Left ventricle myocardium superior (tissue), 1 donor: ENCODE measurements at regions not wholly inside any gene's neighbourhood (a gene's known extent, or its start where the extent isn't known, plus 50 kb on each side); places are given as distances from the start of the nearest gene placed in this dataset.

ENCODE experiments used
- ATAC-seq: fragments of 200-7000 bp; cut with Tn5 transposase; one replicate; pipeline ENCODE4 v1.9.1; 2020; ENCODE audit warnings: mild to moderate bottlenecking, moderate library complexity
- DNase-seq: peaks from one replicate; pipeline ENCODE4 v3.0.0-alpha.2; 2020
- intact Hi-C: fragments of 100-400 bp; cut with micrococcal nuclease; formaldehyde crosslinking; loops from one replicate; pipeline ENCODE4 v1.11.0; 2022
- donor health status: DM: no; HTN: yes; CAD: no; lungs with severe emphysema.

GRCh38 chr5:165258197-165258771 lies 1752.9 kb downstream of the MAT2B start:
- ATAC-seq (no peak), DNase-seq (no peak)
- intact Hi-C loops: no loop called here

DNA sequence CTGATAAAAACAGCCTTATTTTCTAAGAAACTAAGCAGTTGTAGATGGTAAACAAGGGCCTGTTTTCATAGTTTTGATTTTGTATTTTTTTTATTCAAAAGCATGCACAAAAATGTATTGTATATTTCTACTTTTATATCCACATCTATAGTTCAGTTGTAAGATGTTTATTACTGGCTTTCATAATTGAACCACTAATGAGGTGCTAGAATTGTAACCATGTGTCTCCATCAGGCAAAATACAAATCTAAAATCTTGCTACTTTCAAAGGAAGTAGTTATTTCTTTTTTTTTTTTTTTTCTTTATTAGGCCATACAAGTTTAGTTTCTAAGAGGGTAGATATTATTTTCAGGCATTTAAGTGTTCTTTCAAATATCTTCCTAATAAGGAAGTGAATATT lies 1755.0 kb downstream of the MAT2B start:
- no peak for DNase-seq
- ATAC-seq: no peak
- intact Hi-C loops: no loop called here

GRCh38 chr5:165263536-165263935 lies 1758.1 kb downstream of the MAT2B start:
- DNase-seq (no peak), ATAC-seq (no peak)
- intact Hi-C loops: no loop called here

GRCh38 chr5:165266939-165267338 lies 1761.5 kb downstream of the MAT2B start:
- intact Hi-C loops: no loop called here
- DNase-seq (no peak), ATAC-seq (no peak)

DNA sequence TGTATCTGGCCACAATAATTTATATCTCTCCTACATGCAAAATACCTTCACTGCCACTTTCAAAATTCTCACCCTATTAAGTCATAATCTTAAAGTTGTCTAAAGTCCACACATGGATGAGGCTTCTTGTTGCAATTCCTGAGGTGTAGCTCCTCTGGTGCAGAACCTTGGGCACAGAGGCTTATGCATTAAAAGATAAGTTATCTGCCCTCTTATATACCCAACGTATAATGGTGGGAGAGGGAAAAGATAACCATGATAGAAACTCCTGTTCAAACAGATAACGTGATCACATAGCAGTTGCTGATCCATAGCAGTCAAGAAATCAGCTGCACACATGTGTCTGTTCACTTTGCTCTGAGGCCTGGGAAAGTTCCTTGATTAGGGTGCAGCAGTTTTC lies 1767.0 kb downstream of the MAT2B start:
- DNase-seq (no peak), ATAC-seq (no peak)
- intact Hi-C loops: no loop called here

- ATAC-seq (no peak), DNase-seq (no peak)
- intact Hi-C loops: no loop called here
Observed at GRCh38 chr5:165277661-165278060, 1772.2 kb downstream of the MAT2B start.

- no peak for ATAC-seq
- intact Hi-C loops: no loop called here
- DNase-seq: no peak
Observed at GRCh38 chr5:165282491-165282890, 1777.1 kb downstream of the MAT2B start.

- intact Hi-C loops: no loop called here
- ATAC-seq: no peak
- DNase-seq: no peak
Observed at GRCh38 chr5:165286692-165287091, 1781.3 kb downstream of the MAT2B start.

DNA sequence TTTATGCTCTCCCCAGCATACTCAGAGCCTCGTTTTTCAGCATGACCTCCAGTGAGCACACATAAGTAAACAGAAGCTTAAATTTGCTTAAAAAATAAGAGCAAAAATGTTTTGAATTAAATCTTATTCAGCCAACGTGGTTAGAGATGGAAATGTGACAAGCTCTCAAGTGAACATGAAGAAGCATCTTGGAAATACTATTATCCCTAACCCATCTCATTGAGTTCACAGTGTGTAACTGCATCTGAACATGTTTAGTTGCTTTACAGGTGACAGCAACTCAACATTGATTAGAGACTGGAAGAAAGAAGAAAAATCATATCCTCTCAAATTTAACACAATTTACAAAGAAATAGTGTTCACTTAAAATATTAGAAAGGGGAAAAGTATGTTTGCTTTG lies 1785.1 kb downstream of the MAT2B start:
- ATAC-seq: no peak
- intact Hi-C loops: no loop called here
- no peak for DNase-seq

- intact Hi-C loops: no loop called here
- no peak for DNase-seq
- no peak for ATAC-seq
Observed at GRCh38 chr5:165296401-165297130, 1791.1 kb downstream of the MAT2B start.

DNA sequence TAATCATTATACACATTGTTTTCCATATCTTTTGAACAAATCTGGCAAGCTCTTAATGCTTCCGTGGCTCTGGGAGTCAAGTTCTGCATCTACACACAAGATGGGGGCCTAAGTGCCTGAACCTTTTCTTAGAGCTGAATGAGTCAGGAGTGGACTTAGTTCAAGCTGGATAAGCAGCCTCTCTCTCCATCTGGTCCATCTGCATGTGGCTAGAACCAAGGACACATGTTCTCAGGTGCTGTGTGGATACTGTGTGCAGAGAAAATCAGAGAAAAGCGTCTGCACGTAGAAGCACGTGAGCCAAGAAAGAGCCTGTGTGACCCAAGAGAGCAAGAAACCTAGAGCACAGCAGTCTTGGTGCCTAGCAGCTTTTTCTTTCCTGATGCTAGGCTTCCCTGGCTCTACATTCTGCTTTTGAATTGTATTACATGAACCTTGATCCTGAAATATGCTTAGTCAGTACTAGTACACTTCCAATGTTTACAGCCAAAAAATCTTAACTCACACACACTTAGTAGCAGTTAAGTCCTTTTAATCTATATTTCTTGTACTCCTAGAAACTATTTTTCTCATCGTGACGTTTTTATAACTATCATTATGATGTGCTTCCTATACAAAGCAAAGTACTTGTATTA lies 1798.9 kb downstream of the MAT2B start:
- no peak for DNase-seq
- ATAC-seq: no peak
- intact Hi-C loops: no loop called here

GRCh38 chr5:165305596-165305995 lies 1800.2 kb downstream of the MAT2B start:
- no peak for ATAC-seq
- intact Hi-C loops: no loop called here

GRCh38 chr5:165309446-165309845 lies 1804.0 kb downstream of the MAT2B start:
- ATAC-seq: no peak
- no peak for DNase-seq
- intact Hi-C loops: no loop called here

More at GRCh38 chr5:165305596-165305995, 1800.2 kb downstream of the MAT2B start:
- DNase-seq: no peak

DNA sequence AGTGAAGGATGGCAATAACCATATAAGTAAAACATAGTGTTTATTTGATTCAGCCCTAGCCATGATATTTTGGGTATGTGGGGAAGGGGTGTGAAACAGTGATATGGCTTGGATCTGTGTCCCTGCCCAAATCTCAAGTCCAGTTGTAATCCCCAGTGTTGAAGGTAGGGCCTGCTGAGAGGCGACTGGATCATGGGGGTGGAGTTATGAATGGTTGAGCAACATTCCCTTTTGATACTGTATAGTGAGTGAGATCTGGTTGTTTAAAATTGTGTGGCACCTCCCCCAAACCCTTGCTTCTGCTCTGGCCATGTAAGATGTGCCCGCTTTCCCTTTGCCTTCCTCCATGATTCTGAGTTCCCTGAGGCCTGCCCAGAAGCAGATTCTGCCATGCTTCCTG lies 1804.6 kb downstream of the MAT2B start:
- ATAC-seq: no peak
- intact Hi-C loops: no loop called here
- DNase-seq: no peak

DNA sequence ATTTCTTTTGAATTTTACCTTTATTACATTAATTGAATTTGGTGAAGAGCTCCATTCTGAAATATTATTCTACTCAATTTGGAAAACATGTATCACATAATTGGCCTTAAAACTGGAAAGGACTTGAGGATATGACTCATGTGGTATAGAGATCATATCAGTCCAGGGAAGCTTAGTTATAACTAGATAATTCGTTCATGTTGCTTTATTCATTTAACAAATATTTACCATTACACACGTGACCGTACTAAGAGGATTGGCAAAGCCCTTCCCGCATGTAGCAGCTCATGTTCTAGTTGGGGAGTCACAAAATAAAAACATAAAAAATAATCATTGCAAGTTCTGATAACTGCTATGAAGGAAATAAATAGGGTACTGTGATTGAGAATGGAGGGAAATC lies 1816.5 kb downstream of the MAT2B start:
- no peak for ATAC-seq
- intact Hi-C loops: no loop called here
- no peak for DNase-seq

GRCh38 chr5:165325221-165325620 lies 1819.8 kb downstream of the MAT2B start:
- ATAC-seq (no peak), DNase-seq (no peak)
- intact Hi-C loops: no loop called here

DNA sequence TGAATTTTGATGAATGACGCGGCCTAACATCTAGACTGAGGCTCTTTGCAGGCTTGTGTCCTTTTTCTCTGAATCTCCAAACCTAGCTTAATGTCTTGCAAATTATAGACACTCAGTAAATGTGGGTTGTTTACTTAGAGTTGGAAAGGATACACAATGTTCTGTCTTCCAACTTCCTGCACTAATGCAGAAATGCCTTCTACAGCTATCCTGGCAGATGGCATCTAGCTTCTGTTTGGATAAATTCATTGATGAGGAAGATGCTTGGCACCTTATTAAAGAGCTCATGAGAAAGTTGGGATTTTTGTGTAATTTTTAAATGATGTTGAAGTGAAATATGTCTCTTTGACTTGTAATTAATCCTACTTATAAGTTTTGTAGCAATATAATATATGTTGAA lies 1822.2 kb downstream of the MAT2B start:
- intact Hi-C loops: no loop called here
- DNase-seq: no peak
- no peak for ATAC-seq

- ATAC-seq (no peak), DNase-seq (no peak)
- intact Hi-C loops: no loop called here
Observed at GRCh38 chr5:165328846-165329245, 1823.4 kb downstream of the MAT2B start.

DNA sequence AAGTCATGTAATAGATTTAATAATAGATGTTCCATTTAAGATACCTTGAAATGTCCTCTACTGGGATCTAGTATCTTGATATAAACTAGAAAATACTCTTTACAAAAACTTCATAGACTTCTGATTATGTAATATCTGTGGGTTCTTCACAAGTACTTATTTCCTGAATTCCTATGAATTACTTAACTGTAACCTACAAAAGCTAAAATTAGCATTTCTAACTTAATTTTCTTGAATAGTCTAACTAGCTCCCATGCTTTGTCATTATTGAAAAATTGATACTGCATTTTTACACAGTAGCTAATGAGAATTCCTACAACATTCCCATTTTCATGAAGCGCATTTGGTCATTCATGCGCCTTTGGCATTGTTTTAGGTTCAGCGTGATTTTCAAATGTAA lies 1828.2 kb downstream of the MAT2B start:
- DNase-seq: no peak
- ATAC-seq: no peak
- intact Hi-C loops: no loop called here

DNA sequence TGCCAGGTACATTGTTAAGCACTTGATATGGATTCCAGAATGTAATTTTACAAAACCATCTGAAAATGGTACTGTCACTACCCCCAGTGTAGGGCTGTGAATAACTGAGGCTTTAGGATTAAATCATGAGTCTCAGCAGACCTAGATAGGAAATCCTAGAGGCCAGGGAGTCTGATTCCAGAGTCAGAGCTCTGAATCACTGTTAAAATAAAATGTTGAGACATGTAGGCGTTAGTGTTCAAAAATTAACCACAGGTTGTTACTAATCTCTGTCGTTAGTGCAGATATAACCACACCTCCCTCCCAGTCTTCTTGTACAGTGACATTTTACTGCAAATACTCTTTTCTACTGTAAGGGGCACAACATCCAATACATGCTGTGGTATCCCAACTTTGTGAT lies 1828.8 kb downstream of the MAT2B start:
- DNase-seq: no peak
- intact Hi-C loops: no loop called here
- no peak for ATAC-seq

GRCh38 chr5:165349735-165350134 lies 1844.3 kb downstream of the MAT2B start:
- no peak for ATAC-seq
- DNase-seq: no peak
- intact Hi-C loops: no loop called here
